Panc1 (cell line): ENCODE measurements at regions not wholly inside any gene's neighbourhood (a gene's known extent, or its start where the extent isn't known, plus 50 kb on each side); places are given as distances from the start of the nearest gene placed in this dataset.

Source experiments
- ATAC-seq: fragments of 200-7000 bp; cut with Tn5 transposase; 2 replicates; pipeline ENCODE4 v1.9.1; 2020; ENCODE audit warnings: mild to moderate bottlenecking, moderate library complexity
- BruUV-seq: library from RNA; stranded (reverse); fragments of 400-500 nt; replicated peaks from 2 replicates; lab custom pipeline; 2021; lab: Mats Ljungman, UMichigan
- CTCF ChIA-PET: fragments of 300-600 bp; sonication (Branson Sonifier 250); formaldehyde crosslinking; loops from one replicate; lab custom pipeline; 2022; ENCODE audit warnings: antibody characterized with exemption; lab: Charles Lee
- POLR2A ChIA-PET: fragments of 300-600 bp; sonication (Branson Sonifier 250); formaldehyde crosslinking; loops from one replicate; lab custom pipeline; 2022; ENCODE audit warnings: antibody characterized with exemption; lab: Charles Lee
- DNase-seq: peaks from one replicate; pipeline ENCODE4 v3.0.0-alpha.2; 2010; ENCODE audit warnings: low read depth, low spot score
- H3K27ac ChIP-seq: 2 replicates; pipeline ENCODE4 v1.5.1; 2011; ENCODE audit warnings: mild to moderate bottlenecking, low read length, inconsistent platforms
- H3K27me3 ChIP-seq: fragments of 200-500 bp; sonication (Bioruptor generic); 2 replicates; pipeline ENCODE4 v1.6.0; 2014; ENCODE audit warnings: low read length, inconsistent platforms; ENCODE audit not compliant: control insufficient read depth, insufficient read depth
- H3K36me3 ChIP-seq: fragments of 200-500 bp; sonication (Bioruptor generic); 2 replicates; pipeline ENCODE4 v1.5.1; 2014; ENCODE audit warnings: inconsistent platforms, mild to moderate bottlenecking, low read length, moderate library complexity; ENCODE audit not compliant: control insufficient read depth, insufficient read depth
- H3K4me1 ChIP-seq: 2 replicates; pipeline ENCODE4 v1.5.1; 2011; ENCODE audit warnings: inconsistent platforms, mild to moderate bottlenecking, low read length, moderate library complexity; ENCODE audit not compliant: control insufficient read depth, insufficient read depth
- H3K4me3 ChIP-seq, 2 experiments: 2 replicates each; pipeline ENCODE4 v1.5.1; 2011 to 2012; ENCODE audit warnings: low read depth in 2 of 2, low read length in 2 of 2, mild to moderate bottlenecking in 2 of 2, inconsistent platforms in 1 of 2, moderate library complexity in 1 of 2
- H3K9me3 ChIP-seq: fragments of 200-500 bp; sonication (Bioruptor generic); 2 replicates; pipeline ENCODE4 v1.5.1; 2014; ENCODE audit warnings: low read depth, mild to moderate bottlenecking, inconsistent platforms, low read length, moderate library complexity; ENCODE audit not compliant: control insufficient read depth, insufficient read depth
- CTCF ChIP-seq: fragments of 450-650 bp; IDR thresholded peaks from 2 replicates; pipeline ENCODE4 v1.5.1; 2017; ENCODE audit warnings: mild to moderate bottlenecking
- POLR2AphosphoS5 ChIP-seq: IDR thresholded peaks from 2 replicates; pipeline ENCODE4 v1.6.1; 2012; ENCODE audit warnings: mild to moderate bottlenecking, low read depth, low read length, moderate library complexity
- REST ChIP-seq, 2 experiments: IDR thresholded peaks; 2 replicates each; pipeline ENCODE4 v1.6.1; 2011 to 2012; ENCODE audit warnings: low read depth in 2 of 2, control low read depth in 1 of 2, low read length in 1 of 2, mild to moderate bottlenecking in 1 of 2, moderate library complexity in 1 of 2; ENCODE audit not compliant: insufficient read depth in 1 of 2
- SIN3A ChIP-seq: IDR thresholded peaks from 2 replicates; pipeline ENCODE4 v1.6.1; 2012; ENCODE audit warnings: low read depth, mild to moderate bottlenecking, low read length, moderate library complexity, borderline replicate concordance; ENCODE audit not compliant: insufficient read depth
- TCF7L2 ChIP-seq: IDR thresholded peaks from 2 replicates; pipeline ENCODE4 v1.6.1; 2011; ENCODE audit warnings: mild to moderate bottlenecking, low read depth, low read length, inconsistent platforms
- in situ Hi-C: cut with HindIII; loops from 2 replicates; pipeline ENCODE4 v1.10.0; 2016; ENCODE audit warnings: low sequenced_read_pairs, low pct_unique_long_range_greater_than_20kb
- intact Hi-C: fragments of 100-400 bp; cut with micrococcal nuclease; formaldehyde crosslinking; loops from one replicate; pipeline ENCODE4 v1.10.0; 2022; ENCODE audit not compliant: unreplicated experiment

GRCh38 chr13:31951215-31951678, 80.3 kb upstream of the FRY start:
- in situ Hi-C loops: no loop called here
- intact Hi-C loops: no loop called here
- Histone ChIP-seq H3K36me3 (no peaks in the 10 kb centered on the region), H3K4me1 (no peaks in the 10 kb centered on the region), H3K27me3 (no peaks in the 10 kb centered on the region), H3K4me3 (no peak overlapping the region), H3K9me3 (no peaks in the 10 kb centered on the region), H3K27ac (no peak overlapping the region)
- ChIA-PET CTCF (no interaction called here), POLR2A (no interaction called here)
- ATAC-seq (no peak), DNase-seq (no peak)
- TF ChIP-seq REST (IDR thresholded peaks at IDR 0.05; ENCODE audit: insufficient read depth in 1 of 2, low read depth in 2 of 2, low read length in 1 of 2) (no peak), SIN3A (no peak), TCF7L2 (no peak), POLR2AphosphoS5 (no peak), CTCF (no peak)
- no TSS peak for BruUV-seq

DNA sequence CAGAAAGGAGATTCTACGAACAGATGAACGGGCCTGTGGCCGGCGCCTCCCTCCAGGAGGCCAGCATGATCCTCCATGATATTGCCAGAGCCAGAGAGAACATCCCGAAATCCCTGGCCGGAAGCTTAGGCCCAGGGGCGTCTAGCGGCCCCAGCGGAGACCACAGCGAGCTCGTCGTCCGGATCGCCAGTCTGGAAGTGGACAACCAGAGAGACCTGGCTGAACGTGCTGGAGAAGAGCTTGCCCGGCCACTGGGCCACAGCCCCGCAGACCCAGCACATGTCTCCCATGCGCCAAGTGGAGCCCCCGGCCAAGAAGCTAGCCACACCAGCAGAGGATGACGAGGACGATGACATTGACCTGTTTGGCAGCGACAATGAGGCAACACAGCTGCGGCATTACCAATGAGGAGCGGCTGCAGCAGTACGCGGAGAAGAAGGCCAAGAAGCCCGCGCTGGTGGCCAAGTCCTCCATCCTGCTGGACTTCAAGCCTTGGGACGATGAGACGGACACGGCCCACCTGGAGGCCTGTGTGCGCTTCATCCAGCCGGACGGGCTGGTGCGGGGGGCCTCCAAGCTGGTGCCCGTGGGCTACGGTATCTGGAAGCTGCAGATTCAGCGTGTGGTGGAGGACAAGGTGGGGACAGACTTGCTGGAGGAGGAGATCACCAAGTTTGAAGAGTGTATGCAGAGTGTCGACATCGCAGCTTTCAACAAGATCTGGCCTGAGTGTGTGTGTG, 78.8 kb upstream of the FRY start:
- ChIA-PET POLR2A (interaction anchor here (0.5 kb wide), 1 partner anchor 425 kb away, joined by 12 read pairs; no protein-coding TSS in a partner anchor), CTCF (no interaction called here)
- no peak overlapping the region for H3K4me3 ChIP-seq
- no peaks in the 10 kb centered on the region for H3K27me3 ChIP-seq
- intact Hi-C loops: no loop called here
- no TSS peak for BruUV-seq
- H3K36me3 ChIP-seq: no peaks in the 10 kb centered on the region
- H3K27ac ChIP-seq: no peak overlapping the region
- TF ChIP-seq CTCF: no peak
- no peak for TF ChIP-seq TCF7L2
- no peak for TF ChIP-seq SIN3A
- TF ChIP-seq REST (IDR thresholded peaks at IDR 0.05; ENCODE audit: insufficient read depth in 1 of 2, low read depth in 2 of 2, low read length in 1 of 2): no peak
- TF ChIP-seq POLR2AphosphoS5: no peak
- H3K4me1 ChIP-seq: no peaks in the 10 kb centered on the region
- in situ Hi-C loops: no loop called here
- ATAC-seq (no peak), DNase-seq (no peak)
- H3K9me3 ChIP-seq: no peaks in the 10 kb centered on the region
